Brain microvascular endothelial cell (primary cell): ENCODE measurements at regions not wholly inside any gene's neighbourhood (a gene's known extent, or its start where the extent isn't known, plus 50 kb on each side); places are given as distances from the start of the nearest gene placed in this dataset.

Experiments
- DNase-seq: peaks from one replicate; pipeline ENCODE4 v3.0.0-alpha.2; 2020
- H3K27ac ChIP-seq: fragments of 250-450 bp; sonication (Bioruptor Pico); 2 replicates; pipeline ENCODE4 v1.5.1; 2020; ENCODE audit warnings: mild to moderate bottlenecking, moderate library complexity
- H3K27me3 ChIP-seq: fragments of 250-450 bp; sonication (Bioruptor Pico); replicated peaks from 2 replicates; pipeline ENCODE4 v1.5.1; 2020; ENCODE audit warnings: mild to moderate bottlenecking
- H3K36me3 ChIP-seq: fragments of 250-450 bp; sonication (Bioruptor Pico); replicated peaks from 2 replicates; pipeline ENCODE4 v1.5.1; 2020; ENCODE audit warnings: mild to moderate bottlenecking
- H3K4me3 ChIP-seq: 2 replicates; pipeline ENCODE4 v1.5.1; 2011; ENCODE audit warnings: low read depth, mild to moderate bottlenecking, control low read depth, low read length, moderate library complexity
- in situ Hi-C: cut with HindIII; loops from 2 replicates; pipeline ENCODE4 v1.10.0; 2017; ENCODE audit warnings: low sequenced_read_pairs, low pct_ligation_motif_present
- TF ChIP-seq, protein P1 (sequence below): IDR thresholded peaks from 2 replicates; pipeline ENCODE4 v1.5.1; 2011; ENCODE audit warnings: low read depth, mild to moderate bottlenecking, moderate library complexity, low read length, control low read depth, inconsistent platforms; ENCODE audit errors: missing control alignments

DNA sequence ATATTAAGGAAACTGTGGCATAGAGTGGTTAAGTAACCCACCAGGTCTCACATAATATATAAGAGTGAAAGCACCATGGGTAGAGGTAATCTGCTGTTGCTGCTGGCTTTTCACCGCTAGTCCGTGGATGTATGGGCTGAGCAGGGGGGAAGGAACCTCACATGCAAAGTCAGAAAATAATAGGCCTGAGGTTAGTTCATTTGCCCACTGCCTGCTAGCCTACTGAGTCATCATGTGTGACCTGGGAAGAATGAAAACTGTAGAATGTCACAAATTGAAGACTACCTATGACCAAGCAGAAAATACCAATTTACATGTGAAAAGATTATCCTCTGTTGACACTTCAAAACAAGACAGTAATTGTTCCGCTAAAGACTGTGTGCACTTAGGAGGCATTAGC is 560.1 kb upstream of the FAT3 start:
- Histone ChIP-seq H3K4me3 (no peak overlapping the region), H3K27me3 (no peaks in the 10 kb centered on the region), H3K27ac (no peak overlapping the region), H3K36me3 (no peaks in the 10 kb centered on the region)
- in situ Hi-C loops: no loop called here
- TF ChIP-seq, protein P1, sequence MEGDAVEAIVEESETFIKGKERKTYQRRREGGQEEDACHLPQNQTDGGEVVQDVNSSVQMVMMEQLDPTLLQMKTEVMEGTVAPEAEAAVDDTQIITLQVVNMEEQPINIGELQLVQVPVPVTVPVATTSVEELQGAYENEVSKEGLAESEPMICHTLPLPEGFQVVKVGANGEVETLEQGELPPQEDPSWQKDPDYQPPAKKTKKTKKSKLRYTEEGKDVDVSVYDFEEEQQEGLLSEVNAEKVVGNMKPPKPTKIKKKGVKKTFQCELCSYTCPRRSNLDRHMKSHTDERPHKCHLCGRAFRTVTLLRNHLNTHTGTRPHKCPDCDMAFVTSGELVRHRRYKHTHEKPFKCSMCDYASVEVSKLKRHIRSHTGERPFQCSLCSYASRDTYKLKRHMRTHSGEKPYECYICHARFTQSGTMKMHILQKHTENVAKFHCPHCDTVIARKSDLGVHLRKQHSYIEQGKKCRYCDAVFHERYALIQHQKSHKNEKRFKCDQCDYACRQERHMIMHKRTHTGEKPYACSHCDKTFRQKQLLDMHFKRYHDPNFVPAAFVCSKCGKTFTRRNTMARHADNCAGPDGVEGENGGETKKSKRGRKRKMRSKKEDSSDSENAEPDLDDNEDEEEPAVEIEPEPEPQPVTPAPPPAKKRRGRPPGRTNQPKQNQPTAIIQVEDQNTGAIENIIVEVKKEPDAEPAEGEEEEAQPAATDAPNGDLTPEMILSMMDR: no peak
- no peak for DNase-seq

DNA sequence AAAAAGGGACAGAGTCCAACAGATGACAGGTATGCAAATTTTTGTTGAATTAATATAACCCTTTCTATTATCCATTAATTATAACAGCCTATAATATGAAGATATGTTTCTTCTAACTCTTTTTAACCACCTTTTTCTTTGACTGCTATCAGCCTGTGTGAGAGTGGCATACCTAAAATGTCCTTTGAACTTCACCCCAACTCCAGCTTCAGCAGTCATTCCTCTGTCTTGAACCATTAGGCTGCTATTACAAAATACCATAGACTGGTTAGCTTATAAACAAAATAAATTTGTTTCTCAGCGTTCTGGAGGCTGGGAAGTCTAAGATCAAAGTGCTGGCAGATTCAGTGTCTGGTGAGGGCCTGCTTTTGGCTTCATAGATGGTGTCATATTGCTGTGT is 564.6 kb upstream of the FAT3 start:
- in situ Hi-C loops: no loop called here
- DNase-seq: no peak

GRCh38 chr11:91654686-91655085 is 569.9 kb upstream of the FAT3 start:
- Histone ChIP-seq H3K36me3 (no peaks in the 10 kb centered on the region), H3K4me3 (no peak overlapping the region), H3K27me3 (no peaks in the 10 kb centered on the region), H3K27ac (no peak overlapping the region)
- in situ Hi-C loops: no loop called here
- TF ChIP-seq, protein P1: no peak
- no peak for DNase-seq

More for the DNA sequence above, 564.6 kb upstream of the FAT3 start:
- H3K36me3 ChIP-seq: no peaks in the 10 kb centered on the region
- no peak overlapping the region for H3K27ac ChIP-seq
- TF ChIP-seq, protein P1: no peak
- H3K4me3 ChIP-seq: no peak overlapping the region
- no peaks in the 10 kb centered on the region for H3K27me3 ChIP-seq

GRCh38 chr11:91653079-91653754 is 571.4 kb upstream of the FAT3 start:
- TF ChIP-seq, protein P1: no peak
- DNase-seq: no peak
- Histone ChIP-seq H3K27me3 (no peaks in the 10 kb centered on the region), H3K27ac (no peak overlapping the region), H3K4me3 (no peak overlapping the region), H3K36me3 (no peaks in the 10 kb centered on the region)
- in situ Hi-C loops: no loop called here

DNA sequence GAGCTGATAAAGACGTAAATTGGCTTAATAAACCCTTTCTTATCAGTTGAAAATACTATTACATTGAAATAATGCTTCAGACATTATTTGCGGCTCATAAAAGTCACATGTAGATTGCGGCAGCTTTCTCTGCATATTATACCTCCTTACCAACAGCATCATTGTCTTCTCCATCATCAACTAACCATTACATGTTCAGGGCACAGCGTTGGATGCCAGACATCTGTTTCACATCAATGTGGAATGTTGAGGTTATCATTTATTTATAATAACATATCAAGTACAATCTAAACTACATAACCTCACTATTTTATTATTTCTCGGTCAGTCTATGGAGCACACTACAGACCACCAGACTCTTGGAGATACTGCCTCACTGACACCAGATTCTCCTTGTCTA is 573.8 kb upstream of the FAT3 start:
- H3K27ac ChIP-seq: no peak overlapping the region
- TF ChIP-seq, protein P1: no peak
- no peaks in the 10 kb centered on the region for H3K27me3 ChIP-seq
- H3K36me3 ChIP-seq: no peaks in the 10 kb centered on the region
- no peak for DNase-seq
- H3K4me3 ChIP-seq: no peak overlapping the region
- in situ Hi-C loops: no loop called here

GRCh38 chr11:91641153-91641552 is 583.5 kb upstream of the FAT3 start:
- Histone ChIP-seq H3K36me3 (no peaks in the 10 kb centered on the region), H3K4me3 (no peak overlapping the region), H3K27me3 (no peaks in the 10 kb centered on the region), H3K27ac (no peak overlapping the region)
- TF ChIP-seq, protein P1: no peak
- no peak for DNase-seq
- in situ Hi-C loops: no loop called here
